GM12878 (cell line): ENCODE measurements at regions not wholly inside any gene's neighbourhood (a gene's known extent, or its start where the extent isn't known, plus 50 kb on each side); places are given as distances from the start of the nearest gene placed in this dataset.
A peak's percentile ranks its signal among the peaks of the same experiment; 100 is the strongest.

Source experiments
- ATF7 ChIP-seq: fragments of 450-650 bp; IDR thresholded peaks from 2 replicates; pipeline ENCODE4 v1.6.1; 2016; ENCODE audit warnings: low read depth, mild to moderate bottlenecking
- BRCA1 ChIP-seq: IDR thresholded peaks from 2 replicates; pipeline ENCODE4 v1.6.1; 2011; ENCODE audit warnings: low read depth, low read length, improper control_type of control experiment
- CREM ChIP-seq: IDR thresholded peaks from 2 replicates; pipeline ENCODE4 v1.6.1; 2014; ENCODE audit warnings: antibody characterized with exemption, low read depth
- CTCF ChIP-seq, 3 experiments: IDR thresholded peaks in 2 of 3; conservative IDR thresholded peaks in 1 of 3; 2 replicates each; pipeline ENCODE4 v1.5.1; 2011; ENCODE audit warnings: low read depth in 3 of 3, low read length in 3 of 3, mild to moderate bottlenecking in 3 of 3, control low read depth in 2 of 3, moderate library complexity in 2 of 3, inconsistent platforms in 1 of 3, mixed read lengths in 1 of 3; ENCODE audit not compliant: control insufficient read depth in 2 of 3, insufficient read depth in 1 of 3; ENCODE audit errors: extremely low read depth in 1 of 3
- NFIC ChIP-seq: IDR thresholded peaks from 2 replicates; pipeline ENCODE4 v1.6.1; 2012; ENCODE audit warnings: low read depth, mild to moderate bottlenecking, inconsistent platforms, low read length, moderate library complexity
- NFYA ChIP-seq: IDR thresholded peaks from 2 replicates; pipeline ENCODE4 v1.6.1; 2011; ENCODE audit warnings: low read depth, mild to moderate bottlenecking, low read length, improper control_type of control experiment, borderline replicate concordance
- PAX5 ChIP-seq: IDR thresholded peaks from 2 replicates; pipeline ENCODE4 v1.6.1; 2011; ENCODE audit warnings: low read depth, low read length, borderline replicate concordance
- PBX3 ChIP-seq: IDR thresholded peaks from 2 replicates; pipeline ENCODE4 v1.6.1; 2011; ENCODE audit warnings: mild to moderate bottlenecking, low read depth, low read length, moderate library complexity; ENCODE audit not compliant: insufficient replicate concordance
- RAD21 ChIP-seq: IDR thresholded peaks from 2 replicates; pipeline ENCODE4 v1.6.1; 2011; ENCODE audit warnings: mild to moderate bottlenecking, low read depth, low read length, moderate library complexity; ENCODE audit not compliant: insufficient read depth
- RB1 ChIP-seq: fragments of 450-650 bp; formaldehyde crosslinking; IDR thresholded peaks from 2 replicates; pipeline ENCODE4 v1.6.1; 2017; ENCODE audit warnings: mild to moderate bottlenecking, borderline replicate concordance
- RELA ChIP-seq: fragments of 450-650 bp; IDR thresholded peaks from 2 replicates; pipeline ENCODE4 v1.8.0; 2014; ENCODE audit warnings: borderline replicate concordance; ENCODE audit not compliant: partially characterized antibody
- SMC3 ChIP-seq: IDR thresholded peaks from 2 replicates; pipeline ENCODE4 v1.6.1; 2011; ENCODE audit warnings: low read length, improper control_type of control experiment, borderline replicate concordance
- STAT3 ChIP-seq: IDR thresholded peaks from 2 replicates; pipeline ENCODE4 v1.6.1; 2011; ENCODE audit warnings: low read depth, low read length, improper control_type of control experiment
- TAF1 ChIP-seq: IDR thresholded peaks from 2 replicates; pipeline ENCODE4 v1.6.1; 2011; ENCODE audit warnings: mild to moderate bottlenecking, low read depth, low read length, borderline replicate concordance
- TARDBP ChIP-seq: IDR thresholded peaks from 2 replicates; pipeline ENCODE4 v1.6.1; 2016; ENCODE audit warnings: borderline replicate concordance
- TCF7 ChIP-seq: IDR thresholded peaks from 2 replicates; pipeline ENCODE4 v1.6.1; 2014; ENCODE audit warnings: antibody characterized with exemption, borderline replicate concordance
- ZBED1 ChIP-seq: IDR thresholded peaks from 2 replicates; pipeline ENCODE4 v1.6.1; 2016; ENCODE audit warnings: borderline replicate concordance
- ZNF207 ChIP-seq: fragments of 450-650 bp; IDR thresholded peaks from 2 replicates; pipeline ENCODE4 v1.6.1; 2014; ENCODE audit warnings: antibody characterized with exemption, mild to moderate bottlenecking, borderline replicate concordance
- ZNF274 ChIP-seq: IDR thresholded peaks from one replicate; pipeline ENCODE4 v1.8.0; 2011; ENCODE audit not compliant: insufficient read length, insufficient read depth
- ZNF622 ChIP-seq: fragments of 450-650 bp; IDR thresholded peaks from 2 replicates; pipeline ENCODE4 v1.6.1; 2017; ENCODE audit warnings: mild to moderate bottlenecking, inconsistent platforms
- ZNF687 ChIP-seq: fragments of 450-650 bp; IDR thresholded peaks from 2 replicates; pipeline ENCODE4 v1.6.1; 2017; ENCODE audit warnings: mild to moderate bottlenecking, moderate library complexity

- TF ChIP-seq NFYA (no peak), RB1 (no peak), CTCF (IDR thresholded peaks at IDR 0.05 in 2 of 3, conservative IDR thresholded peaks at IDR 0.05 in 1 of 3; ENCODE audit: control insufficient read depth in 2 of 3, extremely low read depth in 1 of 3, insufficient read depth in 1 of 3, low read depth in 3 of 3, low read length in 3 of 3) (peak; percentile 60 to 85 (median 84)), RELA (no peak), RAD21 (peak; percentile 39; the same call in 1 of the 2 replicates), ZNF622 (no peak), ZBED1 (no peak), ZNF687 (no peak), PAX5 (no peak), PBX3 (no peak), STAT3 (no peak), SMC3 (peak; percentile 38; the same call in 1 of the 2 replicates), ATF7 (no peak), ZNF274 (no peak), ZNF207 (no peak), BRCA1 (no peak), TCF7 (no peak), TARDBP (no peak), NFIC (no peak), TAF1 (no peak), CREM (no peak)
Observed at GRCh38 chr3:157606011-157606851, 103.0 kb upstream of the VEPH1 start (continued).
